MM.1S (cell line): ENCODE measurements at regions not wholly inside any gene's neighbourhood (a gene's known extent, or its start where the extent isn't known, plus 50 kb on each side); places are given as distances from the start of the nearest gene placed in this dataset.
"Not testable (repeated sequence)": the region's sequence is repeated elsewhere in the genome, so short reads cannot be mapped to it uniquely, and the experiment has no call there.

Experiments
- CTCF ChIP-seq: fragments of 300-600 bp; sonication (generic); IDR thresholded peaks from 2 replicates; pipeline ENCODE4 v1.5.1; 2016; ENCODE audit warnings: antibody characterized with exemption, low read length, mixed read lengths
- EZH2phosphoT487 ChIP-seq: fragments of 300-600 bp; sonication (generic); IDR thresholded peaks from 2 replicates; pipeline ENCODE4 v1.6.1; 2018; ENCODE audit warnings: antibody characterized with exemption, low read length

- not testable (repeated sequence) for TF ChIP-seq CTCF, EZH2phosphoT487
These were observed 173.9 kb downstream of the TJP1 start for GRCh38 chr15:29648415-29648814.
